ENCODE measurements at regions not wholly inside any gene's neighbourhood (a gene's known extent, or its start where the extent isn't known, plus 50 kb on each side); places are given as distances from the start of the nearest gene placed in this dataset.

- no peaks in the 10 kb centered on the region for H3K4me1 Mint-ChIP-seq
- H3K4me3 Mint-ChIP-seq = no peak overlapping the region
- no peaks in the 10 kb centered on the region for H3K27me3 Mint-ChIP-seq (ENCODE audit: low read depth)
- no peak for DNase-seq (ENCODE audit: low spot score in 2 of 2, unreplicated experiment in 2 of 2)
- TF ChIP-seq CTCF (IDR thresholded peaks at IDR 0.05; ENCODE audit: unreplicated experiment) = no peak
- H3K27ac Mint-ChIP-seq = no peak overlapping the region
- no peaks in the 10 kb centered on the region for H3K36me3 Mint-ChIP-seq
- peaks cover 38% of the 10 kb centered on the region for H3K9me3 Mint-ChIP-seq
Measured at GRCh38 chr2:48137829-48138228, 176.7 kb upstream of the FOXN2 start.

GRCh38 chr2:48138898-48139297, 175.6 kb upstream of the FOXN2 start:
- Mint-ChIP-seq H3K9me3 (peaks cover 42% of the 10 kb centered on the region), H3K27ac (no peak overlapping the region), H3K4me1 (no peaks in the 10 kb centered on the region), H3K27me3 (ENCODE audit: low read depth) (no peaks in the 10 kb centered on the region), H3K36me3 (no peaks in the 10 kb centered on the region), H3K4me3 (no peak overlapping the region)
- TF ChIP-seq CTCF (IDR thresholded peaks at IDR 0.05; ENCODE audit: unreplicated experiment) = no peak
- DNase-seq (ENCODE audit: low spot score in 2 of 2, unreplicated experiment in 2 of 2) = no peak

DNA sequence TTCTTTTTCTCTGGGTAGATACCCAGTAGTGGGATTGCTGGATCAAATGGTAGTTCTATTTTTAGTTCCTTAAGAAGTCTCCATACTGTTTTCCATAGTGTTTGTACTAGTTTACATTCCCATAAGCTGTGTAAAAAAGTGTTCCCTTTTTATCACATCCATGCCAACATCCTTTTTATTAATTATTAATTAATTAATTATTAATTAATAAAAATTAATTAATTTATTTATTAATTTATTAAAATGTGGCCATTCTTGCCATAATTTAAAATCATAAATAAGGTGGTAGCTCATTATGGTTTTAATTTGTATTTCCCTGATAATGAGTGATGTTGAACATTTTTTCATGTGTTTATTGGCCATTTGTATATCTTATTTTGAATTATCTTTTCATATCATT, 173.9 kb upstream of the FOXN2 start:
- TF ChIP-seq CTCF (IDR thresholded peaks at IDR 0.05; ENCODE audit: unreplicated experiment) = no peak
- Mint-ChIP-seq H3K4me1 (no peaks in the 10 kb centered on the region), H3K36me3 (no peaks in the 10 kb centered on the region), H3K27ac (no peak overlapping the region), H3K27me3 (ENCODE audit: low read depth) (no peaks in the 10 kb centered on the region), H3K9me3 (peaks cover 42% of the 10 kb centered on the region), H3K4me3 (no peak overlapping the region)
- no peak for DNase-seq (ENCODE audit: low spot score in 2 of 2, unreplicated experiment in 2 of 2)

DNA sequence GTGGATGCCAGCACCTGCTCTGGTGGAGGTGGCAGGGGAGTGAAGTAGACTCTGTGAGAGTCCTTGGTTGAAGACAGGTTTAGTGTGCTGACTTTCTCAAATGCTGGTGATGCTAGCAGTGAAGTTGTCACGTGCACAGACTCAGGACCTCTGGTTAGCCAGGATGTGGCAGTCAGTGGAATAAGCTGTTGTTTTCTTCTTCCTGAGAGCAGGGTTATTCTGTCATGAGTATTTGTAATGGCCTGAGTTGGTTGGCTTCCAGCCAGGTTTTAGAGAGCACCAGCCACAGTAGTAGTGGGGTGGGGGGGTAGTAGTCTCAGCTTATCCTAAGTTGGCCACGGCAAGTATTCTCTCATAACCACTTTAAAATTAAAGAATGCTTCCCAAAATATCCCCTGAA, 169.7 kb upstream of the FOXN2 start:
- H3K4me3 Mint-ChIP-seq = no peak overlapping the region
- no peak for DNase-seq (ENCODE audit: low spot score in 2 of 2, unreplicated experiment in 2 of 2)
- peaks cover 29% of the 10 kb centered on the region for H3K9me3 Mint-ChIP-seq
- no peaks in the 10 kb centered on the region for H3K27me3 Mint-ChIP-seq (ENCODE audit: low read depth)
- H3K36me3 Mint-ChIP-seq = no peaks in the 10 kb centered on the region
- no peak overlapping the region for H3K27ac Mint-ChIP-seq
- TF ChIP-seq CTCF (IDR thresholded peaks at IDR 0.05; ENCODE audit: unreplicated experiment) = no peak
- H3K4me1 Mint-ChIP-seq = no peaks in the 10 kb centered on the region

GRCh38 chr2:48145845-48146452, 168.5 kb upstream of the FOXN2 start:
- no peaks in the 10 kb centered on the region for H3K36me3 Mint-ChIP-seq
- no peak overlapping the region for H3K27ac Mint-ChIP-seq
- H3K27me3 Mint-ChIP-seq (ENCODE audit: low read depth) = no peaks in the 10 kb centered on the region
- no peak for TF ChIP-seq CTCF (IDR thresholded peaks at IDR 0.05; ENCODE audit: unreplicated experiment)
- DNase-seq (ENCODE audit: low spot score in 2 of 2, unreplicated experiment in 2 of 2) = no peak
- no peak overlapping the region for H3K4me3 Mint-ChIP-seq
- H3K4me1 Mint-ChIP-seq = no peaks in the 10 kb centered on the region
- H3K9me3 Mint-ChIP-seq = peaks cover 22% of the 10 kb centered on the region

GRCh38 chr2:48146552-48146951, 167.9 kb upstream of the FOXN2 start:
- Mint-ChIP-seq H3K27me3 (ENCODE audit: low read depth) (no peaks in the 10 kb centered on the region), H3K27ac (no peak overlapping the region), H3K36me3 (no peaks in the 10 kb centered on the region), H3K9me3 (peaks cover 16% of the 10 kb centered on the region), H3K4me1 (no peaks in the 10 kb centered on the region), H3K4me3 (no peak overlapping the region)
- no peak for TF ChIP-seq CTCF (IDR thresholded peaks at IDR 0.05; ENCODE audit: unreplicated experiment)
- no peak for DNase-seq (ENCODE audit: low spot score in 2 of 2, unreplicated experiment in 2 of 2)
